ENCODE measurements at regions not wholly inside any gene's neighbourhood (a gene's known extent, or its start where the extent isn't known, plus 50 kb on each side); places are given as distances from the start of the nearest gene placed in this dataset.

- H3K27me3 Mint-ChIP-seq: no peaks in the 10 kb centered on the region
- no peak overlapping the region for H3K4me3 Mint-ChIP-seq
- no peaks in the 10 kb centered on the region for H3K4me1 Mint-ChIP-seq (ENCODE audit: low read depth in 2 of 2)
- H3K27ac Mint-ChIP-seq: no peak overlapping the region
- DNase-seq: no peak
- no peaks in the 10 kb centered on the region for H3K36me3 Mint-ChIP-seq (ENCODE audit: insufficient read depth)
- peaks cover 10 to 21% of the 10 kb centered on the region in 2 donors for H3K9me3 Mint-ChIP-seq
- ATAC-seq (replicated peaks): no peak
Measured at GRCh38 chr2:51995293-51995692, 963.4 kb upstream of the NRXN1 start.

GRCh38 chr2:51994123-51994763 lies 962.3 kb upstream of the NRXN1 start:
- no peak for ATAC-seq (replicated peaks)
- Mint-ChIP-seq H3K9me3 (peaks cover 10 to 18% of the 10 kb centered on the region in 2 donors), H3K4me3 (no peak overlapping the region), H3K36me3 (ENCODE audit: insufficient read depth) (no peaks in the 10 kb centered on the region), H3K4me1 (ENCODE audit: low read depth in 2 of 2) (no peaks in the 10 kb centered on the region), H3K27me3 (no peaks in the 10 kb centered on the region), H3K27ac (no peak overlapping the region)
- DNase-seq: no peak

- DNase-seq: no peak
- Mint-ChIP-seq H3K4me1 (ENCODE audit: low read depth in 2 of 2) (no peaks in the 10 kb centered on the region), H3K9me3 (peaks cover 10 to 14% of the 10 kb centered on the region in 2 donors), H3K36me3 (ENCODE audit: insufficient read depth) (no peaks in the 10 kb centered on the region), H3K4me3 (no peak overlapping the region), H3K27me3 (no peaks in the 10 kb centered on the region), H3K27ac (no peak overlapping the region)
- ATAC-seq (replicated peaks): no peak
Measured at GRCh38 chr2:51990684-51991083, 958.8 kb upstream of the NRXN1 start.

- ATAC-seq (replicated peaks): no peak
Measured at GRCh38 chr2:51986101-51986500, 954.2 kb upstream of the NRXN1 start.

GRCh38 chr2:51981783-51982182 lies 949.9 kb upstream of the NRXN1 start:
- no peak for DNase-seq
- Mint-ChIP-seq H3K27me3 (no peaks in the 10 kb centered on the region), H3K4me3 (no peak overlapping the region), H3K9me3 (peaks cover 0 to 5% of the 10 kb centered on the region in 2 donors), H3K4me1 (ENCODE audit: low read depth in 2 of 2) (no peaks in the 10 kb centered on the region), H3K27ac (no peak overlapping the region), H3K36me3 (ENCODE audit: insufficient read depth) (no peaks in the 10 kb centered on the region)
- no peak for ATAC-seq (replicated peaks)

More at GRCh38 chr2:51986101-51986500, 954.2 kb upstream of the NRXN1 start:
- Mint-ChIP-seq H3K4me3 (no peak overlapping the region), H3K9me3 (peaks cover 0 to 4% of the 10 kb centered on the region in 2 donors), H3K27me3 (no peaks in the 10 kb centered on the region), H3K27ac (no peak overlapping the region), H3K4me1 (ENCODE audit: low read depth in 2 of 2) (no peaks in the 10 kb centered on the region), H3K36me3 (ENCODE audit: insufficient read depth) (no peaks in the 10 kb centered on the region)
- no peak for DNase-seq

GRCh38 chr2:51976623-51977022 lies 944.7 kb upstream of the NRXN1 start:
- DNase-seq: no peak
- no peaks in the 10 kb centered on the region for H3K4me1 Mint-ChIP-seq (ENCODE audit: low read depth in 2 of 2)
- no peaks in the 10 kb centered on the region for H3K36me3 Mint-ChIP-seq (ENCODE audit: insufficient read depth)
- H3K27me3 Mint-ChIP-seq: no peaks in the 10 kb centered on the region
- H3K27ac Mint-ChIP-seq: no peak overlapping the region
- ATAC-seq (replicated peaks): no peak
- H3K4me3 Mint-ChIP-seq: no peak overlapping the region
- H3K9me3 Mint-ChIP-seq: peaks cover 7 to 10% of the 10 kb centered on the region in 2 donors

- no peak overlapping the region for H3K27ac Mint-ChIP-seq
- peaks cover 10 to 12% of the 10 kb centered on the region in 2 donors for H3K9me3 Mint-ChIP-seq
- no peak overlapping the region for H3K4me3 Mint-ChIP-seq
- H3K27me3 Mint-ChIP-seq: no peaks in the 10 kb centered on the region
- no peak for ATAC-seq (replicated peaks)
- no peak for DNase-seq
- no peaks in the 10 kb centered on the region for H3K4me1 Mint-ChIP-seq (ENCODE audit: low read depth in 2 of 2)
- H3K36me3 Mint-ChIP-seq (ENCODE audit: insufficient read depth): no peaks in the 10 kb centered on the region
Measured at GRCh38 chr2:51971136-51971535, 939.2 kb upstream of the NRXN1 start.

GRCh38 chr2:51969347-51969746 lies 937.4 kb upstream of the NRXN1 start:
- Mint-ChIP-seq H3K27me3 (no peaks in the 10 kb centered on the region), H3K27ac (no peak overlapping the region), H3K36me3 (ENCODE audit: insufficient read depth) (no peaks in the 10 kb centered on the region), H3K4me3 (no peak overlapping the region), H3K4me1 (ENCODE audit: low read depth in 2 of 2) (no peaks in the 10 kb centered on the region), H3K9me3 (peaks cover 10 to 12% of the 10 kb centered on the region in 2 donors)
- no peak for ATAC-seq (replicated peaks)
- no peak for DNase-seq

GRCh38 chr2:51960841-51961335 lies 929.0 kb upstream of the NRXN1 start:
- Mint-ChIP-seq H3K27ac (no peak overlapping the region), H3K9me3 (peaks cover 0 to 1% of the 10 kb centered on the region in 2 donors), H3K4me1 (ENCODE audit: low read depth in 2 of 2) (no peaks in the 10 kb centered on the region), H3K36me3 (ENCODE audit: insufficient read depth) (no peaks in the 10 kb centered on the region), H3K4me3 (no peak overlapping the region), H3K27me3 (no peaks in the 10 kb centered on the region)
- no peak for ATAC-seq (replicated peaks)
- DNase-seq: no peak

GRCh38 chr2:51960281-51960680 lies 928.3 kb upstream of the NRXN1 start:
- ATAC-seq (replicated peaks): no peak
- Mint-ChIP-seq H3K9me3 (peaks cover 0 to 1% of the 10 kb centered on the region in 2 donors), H3K27ac (no peak overlapping the region), H3K4me1 (ENCODE audit: low read depth in 2 of 2) (no peaks in the 10 kb centered on the region), H3K36me3 (ENCODE audit: insufficient read depth) (no peaks in the 10 kb centered on the region), H3K4me3 (no peak overlapping the region), H3K27me3 (no peaks in the 10 kb centered on the region)
- DNase-seq: no peak

- ATAC-seq (replicated peaks): no peak
- peaks cover 0 to 1% of the 10 kb centered on the region in 2 donors for H3K9me3 Mint-ChIP-seq
- no peak overlapping the region for H3K27ac Mint-ChIP-seq
- H3K27me3 Mint-ChIP-seq: no peaks in the 10 kb centered on the region
- no peak for DNase-seq
- no peaks in the 10 kb centered on the region for H3K4me1 Mint-ChIP-seq (ENCODE audit: low read depth in 2 of 2)
- H3K36me3 Mint-ChIP-seq (ENCODE audit: insufficient read depth): no peaks in the 10 kb centered on the region
- no peak overlapping the region for H3K4me3 Mint-ChIP-seq
Measured at GRCh38 chr2:51959696-51960095, 927.8 kb upstream of the NRXN1 start.

- no peaks in the 10 kb centered on the region for H3K36me3 Mint-ChIP-seq (ENCODE audit: insufficient read depth)
- H3K27ac Mint-ChIP-seq: no peak overlapping the region
- DNase-seq (no peak), ATAC-seq (replicated peaks) (no peak)
- no peaks in the 10 kb centered on the region for H3K4me1 Mint-ChIP-seq (ENCODE audit: low read depth in 2 of 2)
- H3K9me3 Mint-ChIP-seq: peaks cover 7 to 9% of the 10 kb centered on the region in 2 donors
- H3K27me3 Mint-ChIP-seq: no peaks in the 10 kb centered on the region
- no peak overlapping the region for H3K4me3 Mint-ChIP-seq
Measured at GRCh38 chr2:51953931-51954330, 922.0 kb upstream of the NRXN1 start.

GRCh38 chr2:51921076-51921475 lies 889.1 kb upstream of the NRXN1 start:
- no peaks in the 10 kb centered on the region for H3K4me1 Mint-ChIP-seq (ENCODE audit: low read depth in 2 of 2)
- H3K27me3 Mint-ChIP-seq: no peaks in the 10 kb centered on the region
- H3K9me3 Mint-ChIP-seq: peaks cover 6 to 7% of the 10 kb centered on the region in 2 donors
- H3K27ac Mint-ChIP-seq: no peak overlapping the region
- DNase-seq: no peak
- H3K36me3 Mint-ChIP-seq (ENCODE audit: insufficient read depth): no peaks in the 10 kb centered on the region
- no peak for ATAC-seq (replicated peaks)
- no peak overlapping the region for H3K4me3 Mint-ChIP-seq

GRCh38 chr2:51920509-51920908 lies 888.6 kb upstream of the NRXN1 start:
- Mint-ChIP-seq H3K4me1 (ENCODE audit: low read depth in 2 of 2) (no peaks in the 10 kb centered on the region), H3K27ac (no peak overlapping the region), H3K9me3 (peaks cover 6 to 7% of the 10 kb centered on the region in 2 donors), H3K27me3 (no peaks in the 10 kb centered on the region), H3K36me3 (ENCODE audit: insufficient read depth) (no peaks in the 10 kb centered on the region), H3K4me3 (no peak overlapping the region)
- no peak for ATAC-seq (replicated peaks)
- no peak for DNase-seq

Measured in effector memory CD8-positive, alpha-beta T cell (primary cell).